HK-2 (cell line): ENCODE measurements at regions not wholly inside any gene's neighbourhood (a gene's known extent, or its start where the extent isn't known, plus 50 kb on each side); places are given as distances from the start of the nearest gene placed in this dataset.
A peak's percentile ranks its signal among the peaks of the same experiment; 100 is the strongest.
"Not testable (repeated sequence)": the region's sequence is repeated elsewhere in the genome, so short reads cannot be mapped to it uniquely, and the experiment has no call there.

Experiments
- DNase-seq: peaks from one replicate; pipeline ENCODE4 v3.0.0-alpha.2; 2018; ENCODE audit not compliant: unreplicated experiment

DNA sequence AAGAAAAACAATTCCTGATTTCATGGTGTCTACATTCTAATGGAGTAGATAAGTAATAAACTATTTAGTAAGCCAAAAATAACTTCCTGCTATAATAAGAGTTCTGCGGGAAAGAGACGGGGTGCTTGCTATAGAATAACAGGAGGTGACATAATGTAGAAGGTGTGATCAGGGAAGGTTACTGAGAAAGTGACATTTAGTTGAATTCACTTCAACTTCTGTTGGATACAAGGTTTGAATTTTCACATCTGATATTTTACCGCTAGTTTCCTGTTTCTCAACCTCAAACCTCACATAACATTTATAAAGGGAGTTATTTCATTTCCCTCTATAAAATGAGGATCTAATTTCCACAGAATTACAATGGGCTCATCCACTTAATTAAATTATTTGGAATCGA, 102.3 kb upstream of the GBE1 start:
- no peak for DNase-seq

DNA sequence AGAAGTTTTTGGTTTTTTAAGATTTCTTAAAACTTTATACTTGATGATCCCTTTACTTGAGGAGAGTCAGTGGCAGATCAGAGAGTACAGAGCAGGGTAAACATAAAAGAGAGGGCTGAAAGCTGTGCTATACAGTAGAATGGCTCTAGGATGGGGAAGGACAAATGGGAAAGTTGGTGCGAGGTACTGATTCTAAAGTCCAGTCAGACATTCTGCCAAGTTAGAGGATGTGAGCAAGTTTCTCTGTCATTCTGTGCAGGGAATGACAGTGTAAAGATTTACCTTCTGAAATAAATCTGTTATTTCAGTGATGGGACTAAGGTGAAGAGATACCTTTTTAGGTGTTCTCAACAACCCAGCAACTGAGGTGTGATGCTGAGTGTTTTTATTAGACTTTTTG, 100.1 kb upstream of the GBE1 start:
- no peak for DNase-seq

DNA sequence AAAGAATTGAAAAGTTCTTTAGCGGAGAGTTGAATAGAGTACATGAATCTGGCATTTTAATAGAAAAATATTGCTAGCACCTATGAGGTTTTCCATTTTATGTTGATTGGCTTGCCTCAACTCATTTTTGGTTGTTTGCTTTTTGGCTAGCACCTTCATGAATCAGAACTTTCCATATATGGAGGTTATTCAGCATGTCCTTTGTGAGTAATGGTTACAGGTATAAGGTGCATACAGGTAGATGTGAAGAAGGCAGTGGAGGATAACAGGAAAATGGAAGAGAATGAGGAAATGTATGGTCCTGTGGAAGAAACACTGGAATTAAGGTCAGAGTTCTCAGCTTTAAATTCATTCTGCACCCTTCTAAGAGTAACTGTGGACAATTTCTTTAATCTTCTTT, 98.1 kb upstream of the GBE1 start:
- no peak for DNase-seq

DNA sequence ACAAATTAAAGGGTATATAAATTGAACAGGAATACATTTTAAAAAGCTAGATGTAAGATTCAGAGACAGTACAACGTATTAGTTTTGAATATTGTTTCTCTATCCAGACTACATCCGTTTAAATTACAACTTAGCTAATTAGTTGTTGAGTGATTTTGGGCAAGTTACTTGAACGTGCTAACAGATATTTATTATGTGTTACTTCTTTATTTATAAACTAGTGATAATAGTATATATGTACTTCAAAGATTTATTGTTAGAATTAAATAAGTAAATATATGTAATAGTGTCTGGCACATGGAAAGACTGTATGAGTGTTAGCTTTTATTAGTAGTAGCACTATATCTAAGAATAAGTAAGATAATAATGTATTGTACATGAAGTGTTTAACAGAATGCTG, 92.0 kb upstream of the GBE1 start:
- DNase-seq = no peak

DNA sequence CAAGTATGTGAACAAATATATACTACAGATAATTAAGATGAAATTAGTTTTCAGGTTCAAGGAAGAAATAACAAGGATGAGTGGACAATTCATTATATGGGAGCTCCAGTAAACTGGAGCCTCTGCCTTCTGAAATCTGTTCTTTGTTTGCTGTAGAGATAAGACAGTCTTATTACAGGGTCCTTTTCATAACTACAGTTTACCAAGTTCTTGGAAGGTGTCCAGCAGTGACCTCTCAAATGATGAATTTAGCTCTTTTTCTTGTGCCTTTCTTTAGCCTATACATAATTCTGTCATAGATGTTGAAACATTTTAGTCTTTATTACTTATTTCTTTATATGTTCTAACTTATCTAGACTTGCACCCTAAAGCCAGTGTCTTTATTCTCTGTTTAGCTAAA, 89.7 kb upstream of the GBE1 start:
- DNase-seq = no peak

DNA sequence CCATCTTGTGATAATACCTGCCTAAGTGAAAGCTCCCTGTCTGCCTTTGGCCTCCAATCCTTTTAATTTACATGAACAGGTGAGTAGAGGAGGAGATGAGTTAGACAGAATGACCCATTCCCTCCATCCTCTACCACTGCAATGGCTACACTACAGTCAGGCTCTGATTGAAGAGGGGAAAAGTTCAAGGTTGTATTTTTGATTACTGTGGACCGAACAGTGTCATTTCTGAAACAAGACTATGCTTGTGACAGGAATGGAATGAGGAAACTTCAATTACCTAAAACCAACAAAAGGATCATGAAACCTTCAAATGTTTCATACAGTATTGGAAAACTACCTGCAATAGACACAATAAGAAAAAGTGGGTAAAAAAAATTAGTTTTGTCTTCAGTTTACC, 85.5 kb upstream of the GBE1 start:
- DNase-seq = no peak

DNA sequence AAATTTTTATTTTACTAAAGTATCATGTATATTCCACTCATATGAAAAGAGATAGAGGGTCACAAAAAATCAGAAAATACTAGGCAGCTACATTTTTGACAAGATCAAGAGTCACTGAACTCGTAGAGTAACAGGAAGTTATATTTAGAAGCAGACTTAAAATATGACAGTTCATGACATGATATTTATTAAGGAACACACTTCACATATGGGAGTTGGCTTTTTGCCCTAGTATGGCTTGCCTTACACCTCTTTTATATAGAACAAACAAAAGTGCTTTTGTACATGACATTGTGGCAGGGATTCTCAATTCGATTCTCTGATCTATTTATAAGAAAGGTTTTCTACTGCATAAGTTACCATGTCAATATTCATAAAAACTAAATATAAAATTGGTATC, 80.1 kb upstream of the GBE1 start:
- DNase-seq = no peak

DNA sequence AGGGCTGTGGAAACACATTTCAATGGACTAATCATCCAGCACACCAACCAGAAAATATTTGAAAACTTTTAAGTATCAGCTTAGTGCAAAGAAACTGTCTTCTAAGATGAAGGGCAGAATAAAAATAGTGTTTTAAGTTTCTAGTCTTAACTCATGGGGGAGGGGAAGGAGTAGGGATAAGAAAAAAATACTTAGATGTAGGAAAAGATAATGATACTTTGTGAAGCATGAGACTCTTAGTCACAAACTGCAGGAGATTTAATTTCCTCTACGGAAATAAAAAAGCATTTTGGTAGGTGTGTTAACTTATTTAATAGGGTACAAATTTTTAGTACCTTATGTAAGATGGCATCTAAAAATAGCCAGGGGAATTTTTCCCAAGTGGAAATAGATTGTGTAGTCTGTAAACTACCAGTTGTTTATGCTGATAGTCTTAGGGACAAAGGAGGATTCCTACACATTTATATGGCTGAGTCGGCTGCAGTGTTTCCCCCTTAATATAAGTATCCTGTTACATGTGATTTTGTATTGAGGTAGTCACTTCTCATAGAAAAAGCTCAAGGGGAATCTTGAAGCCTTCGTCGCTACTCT, 78.2 kb upstream of the GBE1 start:
- DNase-seq = no peak

DNA sequence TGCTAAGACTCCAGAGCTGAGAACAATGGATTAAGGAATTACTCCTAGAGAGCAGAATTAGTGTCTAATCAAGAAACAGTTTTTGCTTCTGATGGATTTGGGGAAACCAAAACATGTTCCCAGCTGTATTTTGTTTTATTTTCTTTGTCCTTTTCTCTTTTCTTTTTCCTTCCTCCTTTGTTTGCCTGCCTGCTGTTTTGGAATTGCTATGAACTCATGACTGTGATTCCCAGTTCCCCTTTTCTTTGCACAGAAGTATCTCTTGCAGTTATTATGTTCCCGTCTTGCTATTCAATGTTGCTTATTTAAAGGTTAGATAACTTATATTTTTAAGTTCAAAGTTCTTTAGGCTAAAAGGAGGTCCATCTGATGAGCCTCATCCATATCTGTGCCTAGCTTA, 77.0 kb upstream of the GBE1 start:
- DNase-seq = no peak

DNA sequence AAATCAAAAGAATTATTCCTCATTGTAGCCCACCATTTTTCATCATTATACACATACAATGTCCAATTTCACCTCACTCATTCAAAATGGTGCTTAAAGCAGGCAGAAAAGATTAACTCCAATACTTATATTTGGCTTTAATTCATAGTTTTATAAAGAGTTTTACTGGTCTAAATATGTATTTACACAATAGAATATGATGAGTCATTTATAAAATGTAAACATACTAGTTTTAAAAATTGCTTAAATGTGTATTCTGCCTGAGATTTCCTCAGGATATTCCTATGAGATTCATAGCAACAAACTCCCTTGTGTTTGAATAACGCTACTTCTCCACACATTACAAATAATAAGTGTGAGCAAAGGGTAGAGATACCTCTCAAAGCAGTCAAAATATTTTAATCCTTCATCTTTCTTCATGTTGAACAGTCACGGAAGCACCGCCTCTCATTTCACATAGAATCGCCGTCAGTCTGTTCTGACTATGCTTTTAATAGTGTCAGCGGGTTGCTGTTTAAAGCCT, 75.7 kb upstream of the GBE1 start:
- DNase-seq = no peak

DNA sequence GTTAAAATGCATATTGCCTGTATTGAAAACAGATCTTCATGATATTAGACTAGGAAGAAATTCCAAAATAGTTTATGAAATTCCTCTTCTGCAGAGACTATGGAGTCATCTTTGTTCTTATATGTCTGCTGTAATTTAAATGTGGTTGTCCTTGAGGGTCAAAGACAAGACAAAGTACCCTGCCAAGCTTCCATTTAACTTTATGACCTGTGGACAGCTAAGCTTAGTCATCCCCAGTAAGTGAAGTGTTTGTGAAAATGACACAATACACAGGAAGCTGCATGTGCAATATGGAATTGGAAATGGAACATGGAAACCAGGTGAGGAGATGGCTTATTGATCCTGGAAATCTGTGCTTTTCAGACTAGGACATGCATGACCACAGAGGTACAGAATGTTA, 68.5 kb upstream of the GBE1 start:
- no peak for DNase-seq

DNA sequence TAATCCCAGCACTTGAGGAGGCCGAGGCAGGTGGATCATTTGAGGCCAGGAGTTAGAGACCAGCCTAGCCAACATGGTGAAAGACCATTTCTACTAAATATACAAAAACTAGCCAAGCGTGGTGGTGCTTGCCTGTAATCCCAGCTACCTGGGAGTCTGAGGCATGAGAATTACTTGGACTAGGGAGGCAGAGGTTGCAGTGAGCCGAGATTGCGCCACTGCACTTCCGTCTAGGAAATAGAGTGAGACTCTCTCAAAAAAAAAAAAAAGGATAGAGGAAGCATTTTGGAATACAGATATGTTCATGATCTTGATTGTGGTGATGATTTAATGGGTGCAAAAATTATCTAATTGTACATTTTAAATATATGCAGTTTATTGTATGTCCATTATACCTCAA, 67.8 kb upstream of the GBE1 start:
- DNase-seq = not testable (repeated sequence)

DNA sequence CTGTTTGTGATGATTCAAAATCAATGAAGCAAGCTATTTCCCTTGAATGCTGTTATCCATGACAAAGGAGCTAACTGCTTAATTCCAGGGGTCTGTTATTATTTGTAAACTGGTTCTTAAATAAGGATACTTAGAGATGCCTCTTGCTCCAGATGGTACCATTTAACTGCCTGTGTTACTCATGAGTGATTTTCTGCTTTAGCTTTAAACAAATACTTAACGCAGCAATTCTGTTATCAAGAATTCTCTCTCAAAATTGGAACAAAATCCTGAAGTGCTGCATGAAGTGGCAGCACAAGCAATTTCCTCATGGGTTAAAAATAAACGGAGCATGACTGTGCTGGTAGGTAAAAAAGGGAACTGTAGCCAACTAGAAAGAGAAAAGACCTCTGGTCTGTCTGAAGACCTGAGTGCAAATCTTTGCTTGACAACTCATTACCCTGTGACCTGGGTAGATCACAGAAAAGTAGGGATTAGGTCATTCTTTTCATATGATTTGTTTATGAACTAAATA, 62.5 kb upstream of the GBE1 start:
- no peak for DNase-seq

DNA sequence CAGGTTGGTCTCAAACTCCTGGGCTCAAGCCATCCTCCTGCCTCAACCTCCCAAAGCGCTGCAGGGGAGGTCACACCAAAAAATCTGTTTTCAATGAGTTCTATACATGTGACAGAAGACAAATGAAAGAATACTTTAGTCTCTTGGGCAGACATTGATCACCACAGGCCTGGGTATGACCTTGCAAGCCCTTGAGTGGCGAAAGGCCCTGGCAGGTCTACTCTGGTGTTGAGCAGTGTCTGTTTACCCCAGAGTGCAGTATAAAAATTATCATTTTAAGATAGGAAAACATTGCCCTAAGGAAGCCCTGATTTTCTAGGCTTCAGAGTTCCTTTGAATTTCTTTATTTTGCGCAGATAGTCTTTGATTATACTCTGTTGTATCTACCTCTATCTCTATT, 61.6 kb upstream of the GBE1 start:
- DNase-seq = no peak

DNA sequence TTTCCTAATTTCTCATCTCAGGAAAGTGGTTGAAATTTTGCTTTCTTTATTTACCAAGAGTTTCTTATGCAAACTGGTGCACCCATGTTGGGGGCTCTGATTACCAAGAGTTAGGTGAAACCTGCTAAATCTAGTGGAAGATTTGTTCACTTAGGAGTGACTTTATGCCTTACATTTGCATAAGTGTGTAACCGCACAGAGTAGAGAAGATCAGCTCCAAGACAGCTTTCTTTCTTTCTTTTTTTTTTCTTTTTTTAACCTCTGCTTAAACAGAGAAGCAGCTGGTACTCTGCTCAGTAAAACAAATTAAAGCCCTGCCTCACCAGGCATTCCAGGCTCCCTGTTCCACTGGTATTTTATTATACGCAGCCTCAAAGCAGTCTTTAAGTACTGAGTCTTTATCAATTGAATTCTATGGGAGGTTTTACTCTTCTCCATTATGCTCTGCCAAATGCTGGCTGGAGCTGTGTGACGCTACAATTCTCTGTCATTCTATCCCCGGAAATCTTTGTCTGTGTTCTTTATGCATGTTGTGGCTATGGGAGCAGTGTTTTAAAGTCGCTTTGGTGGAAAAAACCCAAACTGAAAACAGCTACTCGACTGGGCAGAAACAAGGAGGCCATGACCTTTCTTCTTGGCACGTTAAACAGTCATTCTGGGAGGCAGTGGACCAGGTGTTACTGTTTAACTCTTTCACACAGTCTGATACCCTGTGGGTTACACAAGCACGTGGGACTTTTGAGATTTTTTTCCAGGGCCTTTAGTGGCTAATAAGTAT, 55.2 kb upstream of the GBE1 start:
- DNase-seq = peak; percentile 20

DNA sequence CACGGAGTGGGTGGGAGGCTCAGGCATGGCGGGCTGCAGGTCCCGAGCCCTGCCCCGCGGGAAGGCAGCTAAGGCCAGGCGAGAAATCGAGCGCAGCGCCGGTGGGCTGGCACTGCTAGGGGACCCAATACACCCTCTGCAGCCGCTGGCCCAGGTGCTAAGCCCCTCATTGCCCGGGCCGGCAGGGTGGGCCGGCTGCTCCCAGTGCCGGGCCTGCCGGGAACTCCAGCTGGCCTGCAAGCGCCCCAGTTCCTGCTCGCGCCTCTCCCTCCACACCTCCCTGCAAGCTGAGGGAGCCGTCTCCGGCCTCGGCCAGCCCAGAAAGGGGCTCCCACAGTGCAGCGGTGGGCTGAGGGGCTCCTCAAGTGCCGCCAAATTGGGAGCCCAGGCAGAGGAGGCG, 50.7 kb upstream of the GBE1 start:
- not testable (repeated sequence) for DNase-seq
